GM12878 (cell line): ENCODE measurements at regions not wholly inside any gene's neighbourhood (a gene's known extent, or its start where the extent isn't known, plus 50 kb on each side); places are given as distances from the start of the nearest gene placed in this dataset.
A peak's percentile ranks its signal among the peaks of the same experiment; 100 is the strongest.

Source experiments
- ATAC-seq: fragments of 200-7000 bp; cut with Tn5 transposase; 3 replicates; pipeline ENCODE4 v1.9.1; 2020; ENCODE audit warnings: mild to moderate bottlenecking, moderate library complexity
- BruUV-seq: library from RNA; stranded (reverse); fragments of 400-500 nt; replicated peaks from 2 replicates; lab custom pipeline; 2021; lab: Mats Ljungman, UMichigan
- CTCF ChIA-PET: fragments of 300-600 bp; sonication (Branson Sonifier 250); formaldehyde crosslinking; extraction: SDS; loops from one replicate; lab custom pipeline; 2021; ENCODE audit warnings: inconsistent platforms; lab: Yijun Ruan, JAX
- POLR2A ChIA-PET: fragments of 350-600 bp; formaldehyde crosslinking; extraction: SDS; loops from one replicate; lab custom pipeline; 2021; ENCODE audit warnings: inconsistent platforms; lab: Charles Lee
- RAD21 ChIA-PET: fragments of 300-600 bp; sonication (Branson Sonifier 250); formaldehyde crosslinking; loops from one replicate; lab custom pipeline; 2023; ENCODE audit warnings: antibody characterized with exemption; ENCODE audit not compliant: unreplicated experiment; lab: Charles Lee
- SMC1A ChIA-PET: fragments of 300-600 bp; sonication (Branson Sonifier 250); formaldehyde crosslinking; loops from one replicate; lab custom pipeline; 2023; ENCODE audit not compliant: unreplicated experiment, uncharacterized antibody; lab: Charles Lee
- DNase-seq: peaks from one replicate; pipeline ENCODE4 v3.0.0-alpha.2; 2011; ENCODE audit warnings: low read depth, low spot score
- FAIRE-seq: peaks from 3 replicates; lab custom pipeline; 2011; peaks lifted over from hg19 to GRCh38; lab: Jason Lieb, UNC
- H2AFZ ChIP-seq: 2 replicates; pipeline ENCODE4 v1.6.0; 2011; ENCODE audit warnings: low read depth, low read length, control low read depth; ENCODE audit not compliant: control insufficient read depth
- H3K27ac ChIP-seq: 2 replicates; pipeline ENCODE4 v1.5.1; 2011; ENCODE audit warnings: control low read depth; ENCODE audit not compliant: control insufficient read depth, insufficient read depth
- H3K27me3 ChIP-seq, 2 experiments: replicated peaks in 1 of 2; 2 replicates each; pipeline versions ENCODE4 v1.6.0 to v1.6.1; 2011; ENCODE audit warnings: low read length in 1 of 2; ENCODE audit not compliant: control insufficient read depth in 2 of 2, insufficient read depth in 2 of 2
- H3K36me3 ChIP-seq, 2 experiments: 2 replicates each; pipeline ENCODE4 v1.5.1; 2011; ENCODE audit warnings: low read length in 1 of 2; ENCODE audit not compliant: control insufficient read depth in 2 of 2, insufficient read depth in 2 of 2
- H3K4me1 ChIP-seq: 2 replicates; pipeline ENCODE4 v1.6.1; 2011; ENCODE audit warnings: mild to moderate bottlenecking, low read length, moderate library complexity, mixed read lengths; ENCODE audit not compliant: control insufficient read depth, insufficient read depth
- H3K4me2 ChIP-seq: 2 replicates; pipeline ENCODE4 v1.6.0; 2011; ENCODE audit warnings: control low read depth; ENCODE audit not compliant: control insufficient read depth, insufficient read depth
- H3K4me3 ChIP-seq: fragments of 200-600 bp; sonication (generic); 2 replicates; pipeline ENCODE4 v1.5.1; 2016
- H3K79me2 ChIP-seq: 2 replicates; pipeline ENCODE4 v1.6.0; 2011; ENCODE audit warnings: low read length; ENCODE audit not compliant: control insufficient read depth, insufficient read depth
- H3K9ac ChIP-seq: 2 replicates; pipeline ENCODE4 v1.8.0; 2011; ENCODE audit warnings: low read length, control low read depth, mixed read lengths; ENCODE audit not compliant: control insufficient read depth, insufficient read depth
- H3K9me3 ChIP-seq: replicated peaks from 3 replicates; pipeline ENCODE4 v1.5.1; 2011; ENCODE audit warnings: mild to moderate bottlenecking, low read length; ENCODE audit not compliant: control insufficient read depth, insufficient read depth
- H4K20me1 ChIP-seq: 2 replicates; pipeline ENCODE4 v1.6.0; 2011; ENCODE audit not compliant: control insufficient read depth, insufficient read depth
- CREM ChIP-seq: IDR thresholded peaks from 2 replicates; pipeline ENCODE4 v1.6.1; 2014; ENCODE audit warnings: antibody characterized with exemption, low read depth
- ESRRA ChIP-seq: IDR thresholded peaks from 2 replicates; pipeline ENCODE4 v1.6.1; 2012; ENCODE audit warnings: mild to moderate bottlenecking, low read length, improper control_type of control experiment
- ETV6 ChIP-seq, 2 experiments: fragments of 450-650 bp in 1 of 2; IDR thresholded peaks in 1 of 2; conservative IDR thresholded peaks in 1 of 2; 2 replicates each; pipeline ENCODE4 v1.6.1; 2014; ENCODE audit warnings: antibody characterized with exemption in 1 of 2, borderline replicate concordance in 1 of 2, low read depth in 1 of 2, mild to moderate bottlenecking in 1 of 2, moderate library complexity in 1 of 2
- RB1 ChIP-seq: fragments of 450-650 bp; formaldehyde crosslinking; IDR thresholded peaks from 2 replicates; pipeline ENCODE4 v1.6.1; 2017; ENCODE audit warnings: mild to moderate bottlenecking, borderline replicate concordance
- SMAD1 ChIP-seq: fragments of 450-650 bp; IDR thresholded peaks from 2 replicates; pipeline ENCODE4 v1.6.1; 2018; ENCODE audit warnings: mild to moderate bottlenecking, low read depth; ENCODE audit not compliant: partially characterized antibody
- STAT1 ChIP-seq: fragments of 450-650 bp; conservative IDR thresholded peaks from 2 replicates; pipeline ENCODE4 v1.6.1; 2014; ENCODE audit warnings: antibody characterized with exemption, mild to moderate bottlenecking
- TAF1 ChIP-seq: IDR thresholded peaks from 2 replicates; pipeline ENCODE4 v1.6.1; 2011; ENCODE audit warnings: mild to moderate bottlenecking, low read depth, low read length, borderline replicate concordance
- WGBS: methylation state at CpG from one replicate; pipeline ENCODE4 v1.1.6; 2016; ENCODE audit warnings: low lambda C conversion rate; ENCODE audit not compliant: insufficient replicate concordance, insufficient coverage; ENCODE audit errors: missing lambda C conversion rate; 5-methylcytosine and 5-hydroxymethylcytosine counted together
- in situ Hi-C: fragments of 300-500 bp; cut with MboI; formaldehyde crosslinking; loops from 9 replicates; pipeline ENCODE4 v1.14.3; 2018; ENCODE audit warnings: mixed read lengths
- intact Hi-C: fragments of 100-400 bp; cut with micrococcal nuclease; formaldehyde crosslinking; loops from one replicate; pipeline ENCODE4 v1.14.2; 2022; ENCODE audit not compliant: unreplicated experiment
- TF ChIP-seq, protein P1 (sequence below): IDR thresholded peaks from 2 replicates; pipeline ENCODE4 v1.6.1; 2012; ENCODE audit warnings: low read length, inconsistent platforms
- TF ChIP-seq, protein P2 (sequence below): fragments of 450-650 bp; IDR thresholded peaks from 2 replicates; pipeline ENCODE4 v1.6.1; 2017; ENCODE audit warnings: mild to moderate bottlenecking
- TF ChIP-seq, protein P3 (sequence below): fragments of 450-650 bp; IDR thresholded peaks from 2 replicates; pipeline ENCODE4 v1.6.1; 2016; ENCODE audit warnings: mild to moderate bottlenecking

DNA sequence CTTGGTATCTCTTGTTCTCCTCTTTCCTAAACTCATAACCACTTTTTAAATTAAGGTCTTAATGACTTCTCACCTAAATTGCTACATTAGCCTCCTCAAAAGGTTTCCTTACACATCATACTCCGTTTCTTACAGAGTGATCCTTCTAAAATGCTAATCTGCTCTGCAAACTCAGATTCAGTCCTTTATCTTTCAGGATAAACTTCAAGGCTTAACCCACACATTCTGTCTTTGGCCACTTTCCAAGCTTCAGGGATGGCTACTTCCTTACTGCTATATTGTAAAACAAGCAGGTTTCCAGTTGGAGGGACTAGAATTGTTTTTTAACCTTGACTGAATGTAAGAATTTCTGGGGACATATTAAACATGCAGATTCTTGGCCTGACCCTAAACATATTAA, 105.5 kb upstream of the CHD1 start:
- Histone ChIP-seq H3K4me3 (no peak overlapping the region), H3K36me3 (no peaks in the 10 kb centered on the region), H3K79me2 (no peaks in the 10 kb centered on the region), H3K27me3 (no peaks in the 10 kb centered on the region), H2AFZ (0 out of 2 replicates have a peak overlapping the region, but pooled peaks have one; percentile 5), H3K4me2 (no peak overlapping the region), H3K27ac (no peak overlapping the region), H4K20me1 (no peaks in the 10 kb centered on the region), H3K4me1 (peaks cover 39% of the 10 kb centered on the region), H3K9ac (no peak overlapping the region), H3K9me3 (no peaks in the 10 kb centered on the region; the same call in 2 of the 3 replicates)
- intact Hi-C loops (no loop called here), in situ Hi-C loops (loop anchor here (10.0 to 25.0 kb wide), 3 partner anchors 130 to 1847 kb away; partner anchors contain the start of genes RGMB and RIOK2)
- RAD21 ChIA-PET = interaction anchor here (1.8 to 3.4 kb wide), 3 partner anchors 21 to 130 kb away, joined by 4 to 26 read pairs (median 21); no protein-coding TSS in a partner anchor
- BruUV-seq = no TSS peak
- CTCF ChIA-PET = interaction anchor here (0.7 to 4.0 kb wide), 3 partner anchors 130 to 513 kb away, joined by 3 to 46 read pairs (median 20); no protein-coding TSS in a partner anchor
- WGBS = 100% methylated on average over 1 of the region's 1 CpG
- DNase-seq (no peak), FAIRE-seq (no peak), ATAC-seq (no peak)
- TF ChIP-seq ESRRA (no peak), ETV6 (conservative IDR thresholded peaks at IDR 0.05 in 1 of 2, IDR thresholded peaks at IDR 0.05 in 1 of 2; ENCODE audit: borderline replicate concordance in 1 of 2, low read depth in 1 of 2) (no peak), RB1 (no peak), SMAD1 (no peak), STAT1 (no peak), TAF1 (no peak), CREM (no peak)
- TF ChIP-seq, protein P1, sequence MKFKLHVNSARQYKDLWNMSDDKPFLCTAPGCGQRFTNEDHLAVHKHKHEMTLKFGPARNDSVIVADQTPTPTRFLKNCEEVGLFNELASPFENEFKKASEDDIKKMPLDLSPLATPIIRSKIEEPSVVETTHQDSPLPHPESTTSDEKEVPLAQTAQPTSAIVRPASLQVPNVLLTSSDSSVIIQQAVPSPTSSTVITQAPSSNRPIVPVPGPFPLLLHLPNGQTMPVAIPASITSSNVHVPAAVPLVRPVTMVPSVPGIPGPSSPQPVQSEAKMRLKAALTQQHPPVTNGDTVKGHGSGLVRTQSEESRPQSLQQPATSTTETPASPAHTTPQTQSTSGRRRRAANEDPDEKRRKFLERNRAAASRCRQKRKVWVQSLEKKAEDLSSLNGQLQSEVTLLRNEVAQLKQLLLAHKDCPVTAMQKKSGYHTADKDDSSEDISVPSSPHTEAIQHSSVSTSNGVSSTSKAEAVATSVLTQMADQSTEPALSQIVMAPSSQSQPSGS = no peak
- TF ChIP-seq, protein P2, sequence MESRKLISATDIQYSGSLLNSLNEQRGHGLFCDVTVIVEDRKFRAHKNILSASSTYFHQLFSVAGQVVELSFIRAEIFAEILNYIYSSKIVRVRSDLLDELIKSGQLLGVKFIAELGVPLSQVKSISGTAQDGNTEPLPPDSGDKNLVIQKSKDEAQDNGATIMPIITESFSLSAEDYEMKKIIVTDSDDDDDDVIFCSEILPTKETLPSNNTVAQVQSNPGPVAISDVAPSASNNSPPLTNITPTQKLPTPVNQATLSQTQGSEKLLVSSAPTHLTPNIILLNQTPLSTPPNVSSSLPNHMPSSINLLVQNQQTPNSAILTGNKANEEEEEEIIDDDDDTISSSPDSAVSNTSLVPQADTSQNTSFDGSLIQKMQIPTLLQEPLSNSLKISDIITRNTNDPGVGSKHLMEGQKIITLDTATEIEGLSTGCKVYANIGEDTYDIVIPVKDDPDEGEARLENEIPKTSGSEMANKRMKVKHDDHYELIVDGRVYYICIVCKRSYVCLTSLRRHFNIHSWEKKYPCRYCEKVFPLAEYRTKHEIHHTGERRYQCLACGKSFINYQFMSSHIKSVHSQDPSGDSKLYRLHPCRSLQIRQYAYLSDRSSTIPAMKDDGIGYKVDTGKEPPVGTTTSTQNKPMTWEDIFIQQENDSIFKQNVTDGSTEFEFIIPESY = no peak
- TF ChIP-seq, protein P3, sequence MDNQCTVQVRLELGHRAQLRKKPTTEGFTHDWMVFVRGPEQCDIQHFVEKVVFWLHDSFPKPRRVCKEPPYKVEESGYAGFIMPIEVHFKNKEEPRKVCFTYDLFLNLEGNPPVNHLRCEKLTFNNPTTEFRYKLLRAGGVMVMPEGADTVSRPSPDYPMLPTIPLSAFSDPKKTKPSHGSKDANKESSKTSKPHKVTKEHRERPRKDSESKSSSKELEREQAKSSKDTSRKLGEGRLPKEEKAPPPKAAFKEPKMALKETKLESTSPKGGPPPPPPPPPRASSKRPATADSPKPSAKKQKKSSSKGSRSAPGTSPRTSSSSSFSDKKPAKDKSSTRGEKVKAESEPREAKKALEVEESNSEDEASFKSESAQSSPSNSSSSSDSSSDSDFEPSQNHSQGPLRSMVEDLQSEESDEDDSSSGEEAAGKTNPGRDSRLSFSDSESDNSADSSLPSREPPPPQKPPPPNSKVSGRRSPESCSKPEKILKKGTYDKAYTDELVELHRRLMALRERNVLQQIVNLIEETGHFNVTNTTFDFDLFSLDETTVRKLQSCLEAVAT = no peak
- POLR2A ChIA-PET = no interaction called here
- SMC1A ChIA-PET = interaction anchor here (4.0 kb wide), 1 partner anchor 127 kb away, joined by 37 read pairs; no protein-coding TSS in a partner anchor
